ENCODE measurements at regions not wholly inside any gene's neighbourhood (a gene's known extent, or its start where the extent isn't known, plus 50 kb on each side); places are given as distances from the start of the nearest gene placed in this dataset.

- TF ChIP-seq REST (IDR thresholded peaks at IDR 0.05; ENCODE audit: low read depth): no peak
- no peak for TF ChIP-seq YY1 (IDR thresholded peaks at IDR 0.05; ENCODE audit: extremely low read depth, insufficient replicate concordance, low read depth, low read length)
- no peak for TF ChIP-seq POLR2A (IDR thresholded peaks at IDR 0.05; ENCODE audit: borderline replicate concordance, extremely low read depth, insufficient read depth, insufficient read length)
- TF ChIP-seq SIN3A (IDR thresholded peaks at IDR 0.05; ENCODE audit: low read depth): no peak
- no peak for TF ChIP-seq ZNF274 (IDR thresholded peaks at IDR 0.05; ENCODE audit: low read depth, low read length)
- TF ChIP-seq CBX3 (IDR thresholded peaks at IDR 0.05; ENCODE audit: low read depth): no peak
These were observed 488.0 kb upstream of the ZNF385D start (continued) for GRCh38 chr3:22239011-22239410.

GRCh38 chr3:22241110-22241509 lies 490.1 kb upstream of the ZNF385D start:
- ChIA-PET POLR2A (no interaction called here), RAD21 (ENCODE audit: low non-redundant PET in 1 of 2, low total read pairs in 2 of 2, uncharacterized antibody in 2 of 2, unreplicated experiment in 2 of 2) (no interaction called here), CTCF (no interaction called here)
- TF ChIP-seq TCF7L2 (IDR thresholded peaks at IDR 0.05; ENCODE audit: borderline replicate concordance, extremely low read depth, insufficient read depth, insufficient read length) (no peak), POLR2A (IDR thresholded peaks at IDR 0.05; ENCODE audit: borderline replicate concordance, extremely low read depth, insufficient read depth, insufficient read length) (no peak), ZFX (IDR thresholded peaks at IDR 0.05) (no peak), REST (IDR thresholded peaks at IDR 0.05; ENCODE audit: low read depth) (no peak), ELF1 (IDR thresholded peaks at IDR 0.05; ENCODE audit: borderline replicate concordance, low read depth) (no peak), RAD21 (IDR thresholded peaks at IDR 0.05; ENCODE audit: low read depth) (no peak), EGR1 (IDR thresholded peaks at IDR 0.05; ENCODE audit: low read depth) (no peak), EZH2phosphoT487 (IDR thresholded peaks at IDR 0.05; ENCODE audit: borderline replicate concordance) (no peak), POLR2AphosphoS5 (IDR thresholded peaks at IDR 0.05; ENCODE audit: low read depth, low read length) (no peak), SIN3A (IDR thresholded peaks at IDR 0.05; ENCODE audit: low read depth) (no peak), ZNF274 (IDR thresholded peaks at IDR 0.05; ENCODE audit: low read depth, low read length) (no peak), JUND (IDR thresholded peaks at IDR 0.05) (no peak), EZH2 (IDR thresholded peaks at IDR 0.05) (no peak)
- Histone ChIP-seq H3K4me1 (ENCODE audit: control insufficient read depth in 1 of 2, insufficient read depth in 2 of 2, low read length in 2 of 2) (no peaks in the 10 kb centered on the region), H3K9me3 (ENCODE audit: control insufficient read depth in 1 of 2, insufficient read depth in 1 of 2, low read depth in 1 of 2, low read length in 2 of 2) (peaks cover 8 to 24% of the 10 kb centered on the region in 2 experiments; a peak in 2 of 4 replicates), H2AFZ (ENCODE audit: low read depth, low read length, poor library complexity, severe bottlenecking) (no peak overlapping the region), H4K20me1 (ENCODE audit: insufficient read depth) (no peaks in the 10 kb centered on the region), H3K36me3 (ENCODE audit: control insufficient read depth in 1 of 2, insufficient read depth in 2 of 2, low read length in 2 of 2) (no peaks in the 10 kb centered on the region), H3K9ac (ENCODE audit: low read length) (no peak overlapping the region), H3K27me3 (ENCODE audit: insufficient read depth, low read length) (no peaks in the 10 kb centered on the region), H3K27ac (ENCODE audit: low read depth, low read length) (no peak overlapping the region), H3K4me2 (ENCODE audit: low read length) (no peak overlapping the region), H3K4me3 (replicated peaks in 1 of 2; ENCODE audit: low read depth in 1 of 2, low read length in 2 of 2) (no peak overlapping the region), H3K79me2 (ENCODE audit: insufficient read depth, low read length) (no peaks in the 10 kb centered on the region), H3K9me2 (ENCODE audit: insufficient read depth) (no peaks in the 10 kb centered on the region)
- no peak for ATAC-seq
- no TSS peak for BruUV-seq (replicated peaks)
- intact Hi-C loops (cut with micrococcal nuclease): no loop called here
- no peak for DNase-seq (ENCODE audit: low read depth, low spot score)
